DMS114 treated with DMSO at 0.1 percent for 48 hours (cell line): ENCODE measurements at regions not wholly inside any gene's neighbourhood (a gene's known extent, or its start where the extent isn't known, plus 50 kb on each side); places are given as distances from the start of the nearest gene placed in this dataset.

Experiments
- DNase-seq: peaks from one replicate; lab custom pipeline; 2025; ENCODE audit not compliant: unreplicated experiment; lab: John Stamatoyannopoulos, UW

GRCh38 chr19:29096896-29097295, 116.1 kb downstream of the UQCRFS1 start:
- DNase-seq: no peak

GRCh38 chr19:29093553-29093908, 119.4 kb downstream of the UQCRFS1 start:
- no peak for DNase-seq

GRCh38 chr19:29092712-29093552, 120.0 kb downstream of the UQCRFS1 start:
- no peak for DNase-seq

GRCh38 chr19:29090783-29091526, 122.0 kb downstream of the UQCRFS1 start:
- no peak for DNase-seq

GRCh38 chr19:29089315-29089870, 123.6 kb downstream of the UQCRFS1 start:
- no peak for DNase-seq

GRCh38 chr19:29088761-29089160, 124.2 kb downstream of the UQCRFS1 start:
- no peak for DNase-seq

- no peak for DNase-seq
Observed at GRCh38 chr19:29086646-29087045, 126.3 kb downstream of the UQCRFS1 start.

GRCh38 chr19:29086182-29086581, 126.8 kb downstream of the UQCRFS1 start:
- DNase-seq: no peak

GRCh38 chr19:29085630-29086029, 127.3 kb downstream of the UQCRFS1 start:
- no peak for DNase-seq

- DNase-seq: no peak
Observed at GRCh38 chr19:29085206-29085605, 127.7 kb downstream of the UQCRFS1 start.

GRCh38 chr19:29084266-29084665, 128.7 kb downstream of the UQCRFS1 start:
- no peak for DNase-seq

GRCh38 chr19:29083863-29084262, 129.1 kb downstream of the UQCRFS1 start:
- DNase-seq: no peak

GRCh38 chr19:29079356-29080032, 133.5 kb downstream of the UQCRFS1 start:
- no peak for DNase-seq

GRCh38 chr19:29076963-29077362, 136.0 kb downstream of the UQCRFS1 start:
- no peak for DNase-seq

- DNase-seq: no peak
Observed at GRCh38 chr19:29076161-29076560, 136.8 kb downstream of the UQCRFS1 start.

- no peak for DNase-seq
Observed at GRCh38 chr19:29075149-29075548, 137.8 kb downstream of the UQCRFS1 start.

GRCh38 chr19:29074579-29074978, 138.4 kb downstream of the UQCRFS1 start:
- no peak for DNase-seq

GRCh38 chr19:29067831-29068230, 145.1 kb downstream of the UQCRFS1 start:
- DNase-seq: no peak

GRCh38 chr19:29062475-29063435, 150.2 kb downstream of the UQCRFS1 start:
- DNase-seq: no peak

- no peak for DNase-seq
Observed at GRCh38 chr19:29060813-29061364, 152.1 kb downstream of the UQCRFS1 start.
